HUES48 (cell line): ENCODE measurements at regions not wholly inside any gene's neighbourhood (a gene's known extent, or its start where the extent isn't known, plus 50 kb on each side); places are given as distances from the start of the nearest gene placed in this dataset.
A peak's percentile ranks its signal among the peaks of the same experiment; 100 is the strongest.

Experiments
- H3K27ac ChIP-seq: one replicate; pipeline ENCODE4 v1.7.0; 2013; ENCODE audit warnings: low read depth, low read length, inconsistent platforms
- H3K27me3 ChIP-seq: 2 replicates; pipeline ENCODE4 v1.6.1; 2013; ENCODE audit warnings: mild to moderate bottlenecking, low read length; ENCODE audit not compliant: control insufficient read depth, insufficient read depth
- H3K36me3 ChIP-seq: 2 replicates; pipeline ENCODE4 v1.6.1; 2013; ENCODE audit warnings: low read length; ENCODE audit not compliant: control insufficient read depth, insufficient read depth
- H3K4me1 ChIP-seq: 2 replicates; pipeline ENCODE4 v1.6.1; 2013; ENCODE audit warnings: mild to moderate bottlenecking, low read length; ENCODE audit not compliant: control insufficient read depth, insufficient read depth
- H3K4me3 ChIP-seq: 2 replicates; pipeline ENCODE4 v1.5.1; 2013; ENCODE audit warnings: mild to moderate bottlenecking, low read depth, low read length
- H3K9ac ChIP-seq: 2 replicates; pipeline ENCODE4 v1.6.1; 2013; ENCODE audit warnings: mild to moderate bottlenecking, low read depth, low read length, moderate library complexity
- H3K9me3 ChIP-seq: 2 replicates; pipeline ENCODE4 v1.6.1; 2013; ENCODE audit warnings: low read length; ENCODE audit not compliant: control insufficient read depth, insufficient read depth

GRCh38 chr2:58508006-58508405 is 266.9 kb upstream of the FANCL start:
- H3K9ac ChIP-seq = no peak overlapping the region
- no peaks in the 10 kb centered on the region for H3K36me3 ChIP-seq
- H3K27ac ChIP-seq = no peak overlapping the region
- H3K4me1 ChIP-seq = peaks cover 14% of the 10 kb centered on the region
- H3K4me3 ChIP-seq = no peak overlapping the region
- no peaks in the 10 kb centered on the region for H3K27me3 ChIP-seq
- H3K9me3 ChIP-seq = no peaks in the 10 kb centered on the region

- H3K4me1 ChIP-seq = peaks cover 28% of the 10 kb centered on the region
- H3K9ac ChIP-seq = no peak overlapping the region
- no peaks in the 10 kb centered on the region for H3K27me3 ChIP-seq
- H3K36me3 ChIP-seq = no peaks in the 10 kb centered on the region
- H3K27ac ChIP-seq = no peak overlapping the region
- H3K9me3 ChIP-seq = no peaks in the 10 kb centered on the region
- H3K4me3 ChIP-seq = no peak overlapping the region
Measured at GRCh38 chr2:58503918-58504317, 262.8 kb upstream of the FANCL start.

GRCh38 chr2:58502931-58503330 is 261.8 kb upstream of the FANCL start:
- Histone ChIP-seq H3K36me3 (no peaks in the 10 kb centered on the region), H3K27ac (no peak overlapping the region), H3K9me3 (no peaks in the 10 kb centered on the region), H3K4me3 (no peak overlapping the region), H3K27me3 (no peaks in the 10 kb centered on the region), H3K9ac (no peak overlapping the region), H3K4me1 (peaks cover 33% of the 10 kb centered on the region)

GRCh38 chr2:58501371-58502160 is 260.4 kb upstream of the FANCL start:
- no peak overlapping the region for H3K9ac ChIP-seq
- H3K27me3 ChIP-seq = no peaks in the 10 kb centered on the region
- no peak overlapping the region for H3K27ac ChIP-seq
- H3K36me3 ChIP-seq = no peaks in the 10 kb centered on the region
- H3K9me3 ChIP-seq = no peaks in the 10 kb centered on the region
- H3K4me1 ChIP-seq = peaks cover 40% of the 10 kb centered on the region
- H3K4me3 ChIP-seq = no peak overlapping the region

GRCh38 chr2:58497168-58497567 is 256.0 kb upstream of the FANCL start:
- Histone ChIP-seq H3K9ac (0 out of 2 replicates have a peak overlapping the region, but pooled peaks have one; percentile 19), H3K9me3 (no peaks in the 10 kb centered on the region), H3K4me3 (no peak overlapping the region; the same call in 1 of the 2 replicates), H3K27me3 (no peaks in the 10 kb centered on the region), H3K4me1 (peaks cover 65% of the 10 kb centered on the region), H3K27ac (peak overlapping the region; percentile 93), H3K36me3 (no peaks in the 10 kb centered on the region)

- H3K9ac ChIP-seq = no peak overlapping the region
- peaks cover 52% of the 10 kb centered on the region for H3K4me1 ChIP-seq
- H3K36me3 ChIP-seq = no peaks in the 10 kb centered on the region
- no peaks in the 10 kb centered on the region for H3K27me3 ChIP-seq
- H3K4me3 ChIP-seq = no peak overlapping the region
- peak overlapping the region; percentile 93 for H3K27ac ChIP-seq
- no peaks in the 10 kb centered on the region for H3K9me3 ChIP-seq
Measured at GRCh38 chr2:58495806-58496205, 254.7 kb upstream of the FANCL start.

- Histone ChIP-seq H3K36me3 (no peaks in the 10 kb centered on the region), H3K4me3 (no peak overlapping the region), H3K27ac (no peak overlapping the region), H3K4me1 (peaks cover 43% of the 10 kb centered on the region), H3K9me3 (no peaks in the 10 kb centered on the region; the same call in 1 of the 2 replicates), H3K9ac (no peak overlapping the region), H3K27me3 (no peaks in the 10 kb centered on the region)
Measured at GRCh38 chr2:58494071-58494501, 253.0 kb upstream of the FANCL start.

- Histone ChIP-seq H3K4me1 (peaks cover 6% of the 10 kb centered on the region; the same call in 1 of the 2 replicates), H3K9ac (no peak overlapping the region), H3K27me3 (no peaks in the 10 kb centered on the region), H3K9me3 (peaks cover 14% of the 10 kb centered on the region), H3K27ac (no peak overlapping the region), H3K4me3 (no peak overlapping the region), H3K36me3 (no peaks in the 10 kb centered on the region)
Measured at GRCh38 chr2:58484629-58485028, 243.5 kb upstream of the FANCL start.

GRCh38 chr2:58484221-58484620 is 243.1 kb upstream of the FANCL start:
- H3K36me3 ChIP-seq = no peaks in the 10 kb centered on the region
- H3K9me3 ChIP-seq = peaks cover 14% of the 10 kb centered on the region
- H3K4me3 ChIP-seq = no peak overlapping the region
- H3K4me1 ChIP-seq = peaks cover 10% of the 10 kb centered on the region
- H3K27ac ChIP-seq = no peak overlapping the region
- H3K9ac ChIP-seq = no peak overlapping the region
- H3K27me3 ChIP-seq = no peaks in the 10 kb centered on the region

- H3K4me1 ChIP-seq = peaks cover 15% of the 10 kb centered on the region
- no peaks in the 10 kb centered on the region for H3K36me3 ChIP-seq
- H3K27ac ChIP-seq = no peak overlapping the region
- peaks cover 14% of the 10 kb centered on the region for H3K9me3 ChIP-seq
- H3K4me3 ChIP-seq = no peak overlapping the region
- H3K9ac ChIP-seq = no peak overlapping the region
- H3K27me3 ChIP-seq = no peaks in the 10 kb centered on the region
Measured at GRCh38 chr2:58483307-58483706, 242.2 kb upstream of the FANCL start.

GRCh38 chr2:58481670-58482069 is 240.5 kb upstream of the FANCL start:
- H3K9me3 ChIP-seq = peaks cover 6% of the 10 kb centered on the region
- H3K27me3 ChIP-seq = no peaks in the 10 kb centered on the region
- no peak overlapping the region for H3K27ac ChIP-seq
- no peak overlapping the region for H3K9ac ChIP-seq
- H3K4me3 ChIP-seq = no peak overlapping the region
- H3K4me1 ChIP-seq = peaks cover 15% of the 10 kb centered on the region
- no peaks in the 10 kb centered on the region for H3K36me3 ChIP-seq
